ENCODE measurements at regions not wholly inside any gene's neighbourhood (a gene's known extent, or its start where the extent isn't known, plus 50 kb on each side); places are given as distances from the start of the nearest gene placed in this dataset.

DNA sequence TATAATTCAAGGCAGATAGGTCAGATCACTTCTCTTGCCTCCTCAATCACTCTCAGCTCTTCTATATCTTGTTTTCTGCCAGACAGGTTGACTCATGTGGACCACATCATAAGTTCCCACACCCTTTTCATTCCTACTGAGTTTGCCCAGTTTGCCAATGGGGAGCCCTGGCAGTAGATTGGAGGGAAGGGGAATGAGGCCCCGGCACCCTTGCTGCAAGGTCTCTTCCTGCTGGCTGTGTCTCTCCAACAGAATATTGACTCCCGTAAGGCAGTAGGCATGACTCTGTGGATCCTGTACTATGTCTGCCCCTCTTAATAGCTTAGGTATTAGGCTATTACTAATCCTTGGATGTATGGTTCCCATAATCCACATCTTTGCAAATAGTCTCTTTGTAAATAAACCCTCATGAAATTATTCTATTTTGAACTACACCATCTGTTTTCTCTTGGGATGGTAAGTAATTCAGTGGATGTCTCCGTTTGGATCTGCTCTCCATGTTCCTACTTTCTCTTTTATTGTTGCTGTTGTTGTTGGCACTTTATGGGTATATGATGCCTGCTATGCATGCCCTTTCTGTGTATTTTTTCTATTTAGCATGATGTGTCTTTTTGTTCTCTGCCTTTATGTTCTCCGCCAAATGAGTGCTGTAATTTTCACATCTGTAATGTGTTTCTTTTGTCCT, 65.5 kb upstream of the DCBLD2 start:
- TF ChIP-seq, protein P1, sequence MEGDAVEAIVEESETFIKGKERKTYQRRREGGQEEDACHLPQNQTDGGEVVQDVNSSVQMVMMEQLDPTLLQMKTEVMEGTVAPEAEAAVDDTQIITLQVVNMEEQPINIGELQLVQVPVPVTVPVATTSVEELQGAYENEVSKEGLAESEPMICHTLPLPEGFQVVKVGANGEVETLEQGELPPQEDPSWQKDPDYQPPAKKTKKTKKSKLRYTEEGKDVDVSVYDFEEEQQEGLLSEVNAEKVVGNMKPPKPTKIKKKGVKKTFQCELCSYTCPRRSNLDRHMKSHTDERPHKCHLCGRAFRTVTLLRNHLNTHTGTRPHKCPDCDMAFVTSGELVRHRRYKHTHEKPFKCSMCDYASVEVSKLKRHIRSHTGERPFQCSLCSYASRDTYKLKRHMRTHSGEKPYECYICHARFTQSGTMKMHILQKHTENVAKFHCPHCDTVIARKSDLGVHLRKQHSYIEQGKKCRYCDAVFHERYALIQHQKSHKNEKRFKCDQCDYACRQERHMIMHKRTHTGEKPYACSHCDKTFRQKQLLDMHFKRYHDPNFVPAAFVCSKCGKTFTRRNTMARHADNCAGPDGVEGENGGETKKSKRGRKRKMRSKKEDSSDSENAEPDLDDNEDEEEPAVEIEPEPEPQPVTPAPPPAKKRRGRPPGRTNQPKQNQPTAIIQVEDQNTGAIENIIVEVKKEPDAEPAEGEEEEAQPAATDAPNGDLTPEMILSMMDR (conservative IDR thresholded peaks at IDR 0.05; ENCODE audit: low read length): no peak
- no peak for TF ChIP-seq EZH2phosphoT487 (IDR thresholded peaks at IDR 0.05; ENCODE audit: borderline replicate concordance)
